ENCODE measurements at regions not wholly inside any gene's neighbourhood (a gene's known extent, or its start where the extent isn't known, plus 50 kb on each side); places are given as distances from the start of the nearest gene placed in this dataset.

DNA sequence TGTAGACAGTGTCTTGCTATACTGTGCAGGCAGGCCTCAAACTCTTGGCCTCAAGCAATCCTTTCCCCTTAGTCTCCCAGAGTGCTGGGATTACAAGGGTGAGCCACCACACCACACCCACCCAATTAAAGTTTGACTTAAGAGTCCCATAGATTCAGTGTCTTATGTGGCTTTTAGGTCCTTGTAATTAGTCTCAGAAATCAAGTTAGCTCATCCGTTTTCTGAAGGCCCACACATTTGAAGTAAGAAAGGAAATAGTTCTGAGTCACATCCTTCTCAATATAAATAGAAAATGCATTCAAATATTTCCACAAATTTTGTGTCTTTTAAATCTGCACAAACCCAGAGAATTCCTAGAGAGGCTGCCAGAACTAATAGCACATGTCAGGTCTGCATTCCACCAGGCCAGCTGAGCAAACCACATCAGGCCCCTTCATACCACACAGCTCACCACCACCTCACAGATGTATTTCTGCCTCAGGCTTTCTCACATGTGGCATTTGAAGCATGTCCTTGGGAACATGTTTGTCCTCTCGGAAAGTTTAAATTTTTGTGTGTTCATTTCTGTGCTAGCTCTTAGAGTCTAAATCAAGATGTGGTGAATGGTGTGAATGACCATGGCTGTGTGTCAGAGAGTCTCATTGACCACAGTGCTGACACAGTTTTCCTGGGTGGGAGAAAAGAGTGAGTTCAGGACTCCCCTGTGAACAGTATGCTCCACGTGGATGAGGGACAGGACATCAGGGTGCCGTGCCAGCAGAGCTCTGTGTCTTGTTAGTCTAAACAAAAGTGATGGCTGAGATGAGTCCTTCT, 148.4 kb upstream of the USP9Y start:
- H3K27me3 Mint-ChIP-seq, result no peaks in the 10 kb centered on the region
- no peak for ATAC-seq
- H3K36me3 Mint-ChIP-seq, result no peaks in the 10 kb centered on the region
- H3K27ac Mint-ChIP-seq, result no peak overlapping the region
- H3K9me3 Mint-ChIP-seq, result peaks cover 7% of the 10 kb centered on the region
- H3K4me3 Mint-ChIP-seq, result no peak overlapping the region
- H3K4me1 Mint-ChIP-seq, result no peaks in the 10 kb centered on the region

DNA sequence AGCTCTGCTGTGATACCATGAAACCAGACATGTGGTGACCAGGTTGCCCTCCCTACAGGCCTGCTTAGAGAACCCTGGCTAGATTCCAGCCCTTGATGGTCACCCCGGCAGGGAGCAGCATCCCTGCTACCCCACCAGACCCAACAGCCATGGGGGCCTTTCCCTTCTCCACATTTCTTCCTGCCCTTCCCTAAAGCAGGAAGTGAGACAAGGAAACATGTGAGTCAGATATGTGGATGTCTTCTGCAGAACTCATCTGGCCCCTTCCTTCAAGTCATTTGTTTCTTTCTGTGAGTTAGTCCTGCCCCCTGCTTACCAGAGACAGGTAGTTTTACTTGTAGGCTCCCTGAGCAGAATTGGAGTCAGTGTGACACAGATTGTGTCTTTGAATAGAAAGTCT, 147.1 kb upstream of the USP9Y start:
- ATAC-seq, result no peak
- H3K9me3 Mint-ChIP-seq, result peaks cover 9% of the 10 kb centered on the region
- H3K36me3 Mint-ChIP-seq, result no peaks in the 10 kb centered on the region
- H3K4me1 Mint-ChIP-seq, result no peaks in the 10 kb centered on the region
- no peak overlapping the region for H3K27ac Mint-ChIP-seq
- H3K4me3 Mint-ChIP-seq, result no peak overlapping the region
- peaks cover 8% of the 10 kb centered on the region for H3K27me3 Mint-ChIP-seq

DNA sequence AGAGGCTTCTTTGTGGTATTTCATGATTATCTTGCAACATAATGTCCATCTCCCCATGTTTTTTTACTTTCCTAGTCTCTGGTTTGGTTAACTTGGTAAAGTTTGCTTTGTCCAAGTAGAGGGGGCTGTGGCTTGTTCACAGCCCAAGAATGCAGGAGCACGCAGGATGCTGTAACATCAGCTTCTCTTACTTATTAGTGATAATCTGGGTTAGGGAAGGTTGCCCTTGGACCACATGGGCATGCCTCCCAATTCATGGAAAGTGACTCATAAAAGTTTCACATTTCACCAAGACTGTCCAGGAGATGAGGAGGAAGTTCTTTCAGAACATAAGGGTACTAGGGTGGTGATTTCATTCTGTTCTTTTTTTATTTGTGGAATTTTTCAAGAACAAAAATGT, 146.0 kb upstream of the USP9Y start:
- Mint-ChIP-seq H3K4me1 (no peaks in the 10 kb centered on the region), H3K36me3 (peaks cover 6% of the 10 kb centered on the region), H3K9me3 (peaks cover 10% of the 10 kb centered on the region), H3K4me3 (no peak overlapping the region), H3K27me3 (peaks cover 19% of the 10 kb centered on the region), H3K27ac (no peak overlapping the region)
- no peak for ATAC-seq

DNA sequence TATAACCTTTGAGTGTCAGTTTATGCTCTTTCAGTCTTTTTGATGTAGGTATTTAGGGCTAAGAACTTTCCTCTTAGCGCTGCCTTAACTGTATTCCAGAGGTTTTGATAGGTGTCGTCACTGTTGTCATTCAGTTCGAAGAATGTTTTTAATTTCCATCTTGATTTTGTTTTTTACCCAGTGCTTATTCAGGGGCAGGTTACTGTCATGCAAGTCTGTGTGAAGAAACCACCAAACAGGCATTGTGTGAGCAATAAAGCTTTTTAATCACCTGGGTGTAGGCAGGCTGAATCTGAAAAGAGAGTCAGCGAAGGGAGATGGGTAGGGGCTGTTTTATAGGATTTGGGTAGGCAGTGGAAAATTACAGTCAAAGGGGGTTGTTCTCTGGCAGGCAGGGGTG, 142.0 kb upstream of the USP9Y start:
- Mint-ChIP-seq H3K9me3 (peaks cover 30% of the 10 kb centered on the region), H3K27me3 (peaks cover 35% of the 10 kb centered on the region), H3K36me3 (peaks cover 12% of the 10 kb centered on the region), H3K4me1 (no peaks in the 10 kb centered on the region), H3K27ac (no peak overlapping the region), H3K4me3 (no peak overlapping the region)
- ATAC-seq, result no peak

DNA sequence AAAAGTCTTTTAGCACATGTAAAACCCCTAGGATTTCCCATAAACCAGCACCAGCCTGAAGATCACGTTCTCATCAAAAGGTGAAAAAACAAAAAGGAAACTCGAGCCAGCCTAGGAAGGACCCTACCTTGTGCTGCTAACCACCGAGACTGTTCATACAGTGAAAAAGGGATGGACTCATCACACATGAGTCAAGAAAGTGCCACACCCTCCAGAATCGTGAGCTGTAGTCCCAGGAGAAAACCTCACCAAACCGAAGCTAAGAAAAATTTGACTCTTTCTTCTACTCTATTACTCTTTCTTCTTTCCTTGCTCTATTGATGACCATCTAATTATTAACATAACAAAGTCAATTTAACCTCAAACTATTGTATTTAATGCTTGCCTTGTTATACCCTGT, 124.8 kb upstream of the USP9Y start:
- Mint-ChIP-seq H3K27ac (no peak overlapping the region), H3K36me3 (no peaks in the 10 kb centered on the region), H3K27me3 (no peaks in the 10 kb centered on the region), H3K9me3 (no peaks in the 10 kb centered on the region), H3K4me3 (no peak overlapping the region), H3K4me1 (no peaks in the 10 kb centered on the region)
- no peak for ATAC-seq

DNA sequence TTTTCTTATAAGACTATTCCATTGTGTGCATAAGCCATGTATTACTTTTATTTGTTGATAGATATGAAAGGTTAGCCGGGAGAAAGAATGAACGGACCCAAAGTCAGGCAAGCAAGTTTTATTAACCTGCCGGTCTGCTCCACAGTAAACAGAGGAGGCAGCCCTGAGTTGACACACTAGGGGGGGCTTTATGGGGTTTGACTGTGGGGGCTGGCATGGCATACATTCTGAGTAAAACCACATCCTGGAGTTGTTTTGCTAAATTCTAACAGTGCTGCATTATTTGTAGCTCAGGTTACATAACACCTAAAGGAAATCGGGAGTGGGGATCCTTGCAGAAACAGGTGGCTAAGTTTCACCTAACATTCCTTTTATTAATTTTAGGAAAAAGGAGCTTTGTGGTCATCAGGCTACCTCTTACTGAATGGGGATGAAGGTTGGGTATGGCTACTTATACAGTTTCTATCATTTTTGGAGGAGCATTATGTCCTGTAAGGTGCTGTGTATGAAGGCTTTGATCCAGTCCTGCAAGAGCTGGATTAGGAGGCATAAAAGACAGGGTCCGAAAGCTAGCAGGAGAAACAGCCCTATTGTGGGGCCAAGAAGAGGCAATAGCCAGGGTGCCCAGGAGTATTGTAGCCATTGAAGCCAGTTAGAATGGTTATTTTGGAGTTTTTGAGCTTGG, 107.4 kb upstream of the USP9Y start:
- H3K4me3 Mint-ChIP-seq, result no peak overlapping the region
- ATAC-seq, result no peak
- no peaks in the 10 kb centered on the region for H3K36me3 Mint-ChIP-seq
- no peaks in the 10 kb centered on the region for H3K4me1 Mint-ChIP-seq
- H3K27me3 Mint-ChIP-seq, result peaks cover 11% of the 10 kb centered on the region
- no peak overlapping the region for H3K27ac Mint-ChIP-seq
- H3K9me3 Mint-ChIP-seq, result no peaks in the 10 kb centered on the region

DNA sequence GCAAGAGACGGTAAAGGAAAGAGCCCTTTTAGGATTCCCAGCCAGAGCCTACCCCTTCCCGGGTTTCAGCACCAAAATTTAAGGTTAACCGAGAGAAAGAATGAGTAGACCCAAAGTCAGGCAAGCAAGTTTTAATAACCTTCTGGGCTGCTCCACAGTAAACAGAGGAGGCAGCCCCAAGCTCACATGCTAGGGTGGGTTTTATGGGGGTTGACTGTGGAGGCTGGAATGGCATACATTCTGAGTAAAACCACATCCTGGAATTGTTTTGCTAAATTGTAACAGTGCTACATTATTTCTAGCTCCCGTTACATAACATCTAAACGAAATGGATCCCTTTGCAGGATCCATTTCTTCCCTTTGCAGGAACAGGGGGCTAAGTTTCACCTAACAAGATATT, 102.2 kb upstream of the USP9Y start:
- no peak for ATAC-seq
- Mint-ChIP-seq H3K4me1 (no peaks in the 10 kb centered on the region), H3K27me3 (peaks cover 11% of the 10 kb centered on the region), H3K27ac (no peak overlapping the region), H3K9me3 (no peaks in the 10 kb centered on the region), H3K36me3 (no peaks in the 10 kb centered on the region), H3K4me3 (no peak overlapping the region)

DNA sequence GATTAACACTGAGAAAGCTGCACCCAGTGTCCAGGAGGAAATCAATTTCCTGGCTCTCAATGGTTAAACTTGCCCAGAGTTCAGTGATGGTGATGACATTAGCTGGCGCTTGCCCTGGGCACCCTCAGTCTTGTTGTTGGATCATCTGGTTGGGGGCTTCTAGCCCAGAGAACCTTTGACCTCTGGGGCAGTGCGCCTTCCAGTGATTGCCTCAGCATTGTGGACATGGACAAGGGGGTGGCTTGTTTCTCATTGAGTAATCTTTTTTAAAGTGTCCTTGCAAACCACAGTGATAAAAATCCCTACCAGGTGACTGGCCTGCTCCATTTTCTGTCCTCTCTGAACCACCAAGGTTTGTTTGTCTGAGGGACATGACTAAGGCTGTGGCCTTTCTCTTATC, 95.6 kb upstream of the USP9Y start:
- ATAC-seq, result no peak
- no peak overlapping the region for H3K4me3 Mint-ChIP-seq
- no peaks in the 10 kb centered on the region for H3K27me3 Mint-ChIP-seq
- H3K27ac Mint-ChIP-seq, result no peak overlapping the region
- H3K4me1 Mint-ChIP-seq, result no peaks in the 10 kb centered on the region
- H3K36me3 Mint-ChIP-seq, result no peaks in the 10 kb centered on the region
- no peaks in the 10 kb centered on the region for H3K9me3 Mint-ChIP-seq

DNA sequence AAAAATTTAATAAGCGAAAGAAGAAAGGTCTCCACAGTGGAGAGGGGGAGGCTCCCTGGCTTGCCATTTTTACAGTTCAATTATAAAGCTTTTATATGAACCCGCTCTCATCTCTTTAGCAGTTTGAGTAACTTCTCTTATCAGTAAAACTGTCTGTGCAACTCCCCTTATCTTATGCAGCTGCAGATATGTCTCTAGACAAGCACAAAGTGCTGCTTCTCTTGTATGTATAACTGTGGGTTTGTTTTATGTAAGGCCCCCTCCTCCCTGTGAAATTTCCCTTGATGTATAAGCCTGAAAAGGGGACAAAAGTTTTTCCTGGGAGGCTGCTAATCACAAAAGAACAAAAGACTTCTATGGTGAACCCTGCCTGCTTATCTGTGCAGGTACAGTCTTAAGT, 90.2 kb upstream of the USP9Y start:
- Mint-ChIP-seq H3K9me3 (peaks cover 10% of the 10 kb centered on the region), H3K4me3 (no peak overlapping the region), H3K27me3 (no peaks in the 10 kb centered on the region), H3K4me1 (no peaks in the 10 kb centered on the region), H3K36me3 (no peaks in the 10 kb centered on the region), H3K27ac (no peak overlapping the region)
- ATAC-seq, result no peak

DNA sequence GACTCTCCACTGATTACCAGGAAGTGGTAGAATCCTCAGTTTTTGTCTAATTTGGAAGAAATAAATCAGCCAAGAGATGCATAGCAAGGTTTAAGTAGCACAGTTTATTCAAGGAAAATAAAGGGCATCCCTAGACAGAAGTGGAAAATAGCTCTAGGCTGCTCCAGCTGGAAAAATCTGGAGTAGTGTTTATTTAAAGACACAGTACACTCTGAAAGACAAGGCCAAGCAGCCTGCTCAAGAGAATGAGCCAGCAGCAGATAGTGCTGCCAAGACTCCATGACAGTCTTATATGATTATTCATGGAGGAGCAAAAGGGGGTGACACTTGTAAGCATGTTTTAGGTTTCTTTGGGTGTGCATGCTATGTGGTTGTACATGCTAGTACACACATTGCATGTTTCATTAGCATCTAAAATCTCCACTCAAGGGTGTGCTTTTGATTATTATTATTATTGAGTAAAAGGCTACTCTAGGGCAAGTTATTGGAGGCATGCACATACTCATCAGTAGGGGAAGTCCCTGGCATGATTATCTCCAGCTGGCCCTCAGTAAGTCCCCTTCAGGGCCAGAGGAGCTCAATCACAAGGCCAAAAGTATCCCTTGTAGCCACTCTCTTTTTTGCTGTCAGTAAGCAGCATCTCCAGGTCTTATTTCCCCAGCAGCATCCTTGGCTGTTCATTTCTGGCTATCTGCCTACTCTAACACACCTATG, 85.1 kb upstream of the USP9Y start:
- Mint-ChIP-seq H3K4me1 (no peaks in the 10 kb centered on the region), H3K4me3 (no peak overlapping the region), H3K27ac (no peak overlapping the region), H3K27me3 (no peaks in the 10 kb centered on the region), H3K36me3 (no peaks in the 10 kb centered on the region), H3K9me3 (peaks cover 10% of the 10 kb centered on the region)
- no peak for ATAC-seq

DNA sequence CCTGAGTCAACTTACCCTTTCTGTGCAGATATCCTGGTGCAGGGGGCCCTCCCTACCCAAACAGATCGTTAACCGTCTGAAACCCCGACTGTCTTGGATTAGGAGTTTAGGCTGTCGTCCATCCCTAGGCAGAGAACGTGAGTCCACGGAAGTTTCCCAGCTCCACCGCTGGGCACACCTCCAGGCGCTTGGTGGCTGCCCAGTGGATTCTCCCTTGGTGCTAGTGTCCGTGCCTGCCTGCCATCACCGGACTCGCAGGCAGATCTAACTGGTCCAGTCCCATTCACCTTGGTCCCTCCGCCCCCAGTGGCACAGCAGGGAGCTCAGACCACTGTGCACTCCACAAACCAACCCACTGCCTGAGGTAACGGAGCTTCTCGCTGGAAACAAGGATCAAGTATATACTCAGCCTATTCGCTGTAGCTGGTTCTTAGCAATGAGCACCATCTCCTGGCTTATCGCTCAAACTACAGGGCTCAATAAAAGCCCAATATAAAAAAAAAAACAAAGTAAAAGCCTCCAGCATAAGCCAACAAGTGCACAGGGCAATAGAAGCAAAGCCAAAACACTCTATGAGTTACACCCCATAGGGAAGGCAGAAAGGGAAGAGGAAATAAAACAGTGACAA, 79.5 kb upstream of the USP9Y start:
- H3K36me3 Mint-ChIP-seq, result no peaks in the 10 kb centered on the region
- ATAC-seq, result no peak
- H3K4me1 Mint-ChIP-seq, result no peaks in the 10 kb centered on the region
- no peaks in the 10 kb centered on the region for H3K9me3 Mint-ChIP-seq
- no peak overlapping the region for H3K27ac Mint-ChIP-seq
- no peak overlapping the region for H3K4me3 Mint-ChIP-seq
- H3K27me3 Mint-ChIP-seq, result no peaks in the 10 kb centered on the region

DNA sequence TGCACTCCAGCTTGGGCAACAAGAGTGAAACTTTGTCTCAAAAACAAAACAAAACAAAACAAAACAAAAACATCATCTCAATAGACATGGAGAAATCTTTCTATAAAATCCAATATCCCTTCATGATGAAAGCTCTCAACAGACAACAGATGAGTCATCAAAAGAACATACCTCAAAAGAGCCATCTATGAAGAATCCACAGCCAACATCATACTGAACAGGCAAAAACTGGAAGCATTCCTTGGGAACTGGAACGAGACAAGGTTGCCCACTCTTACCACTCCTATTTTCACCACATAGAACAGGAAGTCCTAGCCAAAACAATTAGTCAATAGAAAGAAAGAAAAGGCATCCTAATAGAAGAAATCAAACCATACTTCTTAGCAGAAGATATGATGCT, 77.8 kb upstream of the USP9Y start:
- H3K4me3 Mint-ChIP-seq, result no peak overlapping the region
- no peaks in the 10 kb centered on the region for H3K9me3 Mint-ChIP-seq
- H3K4me1 Mint-ChIP-seq, result peaks cover 9% of the 10 kb centered on the region
- ATAC-seq, result no peak
- no peak overlapping the region for H3K27ac Mint-ChIP-seq
- no peaks in the 10 kb centered on the region for H3K27me3 Mint-ChIP-seq
- no peaks in the 10 kb centered on the region for H3K36me3 Mint-ChIP-seq

DNA sequence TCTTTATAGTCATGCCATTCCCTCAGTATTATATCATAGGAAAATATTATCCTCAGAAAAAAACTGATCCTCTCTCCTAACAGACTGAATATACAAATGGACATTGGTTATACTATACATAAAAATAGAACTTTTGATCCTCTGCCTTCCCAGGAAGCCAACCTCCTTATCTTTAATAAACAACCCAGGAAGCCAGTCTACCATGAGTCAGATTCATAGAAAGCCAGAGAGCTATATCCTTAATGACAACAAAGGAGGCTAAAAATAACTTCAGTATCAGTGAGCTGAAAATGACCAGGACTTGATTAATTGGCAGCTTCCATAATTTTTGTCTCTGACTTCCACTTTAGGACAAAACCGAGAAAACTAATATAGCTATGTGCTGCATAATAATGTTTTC, 58.0 kb upstream of the USP9Y start:
- no peak for ATAC-seq
- no peak overlapping the region for H3K27ac Mint-ChIP-seq
- no peaks in the 10 kb centered on the region for H3K4me1 Mint-ChIP-seq
- no peaks in the 10 kb centered on the region for H3K36me3 Mint-ChIP-seq
- H3K9me3 Mint-ChIP-seq, result no peaks in the 10 kb centered on the region
- H3K4me3 Mint-ChIP-seq, result no peak overlapping the region
- H3K27me3 Mint-ChIP-seq, result no peaks in the 10 kb centered on the region

DNA sequence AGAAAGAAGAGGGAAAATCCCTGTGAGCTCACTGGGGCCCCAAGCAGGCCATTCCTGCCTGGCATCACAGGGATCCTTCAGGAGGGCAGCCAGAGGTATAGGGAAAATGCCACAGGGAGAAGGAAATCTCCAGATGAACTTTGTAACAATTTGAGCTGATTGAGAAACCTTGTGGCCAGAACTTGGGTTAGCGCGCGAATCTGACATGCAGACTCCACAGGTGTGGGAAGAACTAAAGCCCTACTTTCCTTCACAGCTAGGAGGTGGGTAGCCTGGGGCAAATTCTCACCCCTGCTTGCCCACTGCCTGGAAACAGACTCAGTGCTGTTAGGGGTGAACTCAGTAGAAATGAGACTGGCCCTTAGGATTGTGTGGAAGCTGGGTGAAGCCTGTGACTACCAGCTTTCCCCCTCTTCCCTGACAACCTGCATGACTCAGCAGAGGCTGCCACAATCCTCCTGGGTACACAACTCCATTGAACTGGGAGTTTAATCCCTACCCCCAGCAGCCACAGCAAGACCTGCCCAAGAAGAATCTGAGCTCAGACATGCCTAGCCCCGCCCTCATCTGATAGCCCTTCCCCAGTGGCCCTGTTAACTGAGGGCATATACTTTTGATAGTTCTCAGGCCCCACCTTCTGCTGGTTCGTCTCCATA, 57.2 kb upstream of the USP9Y start:
- Mint-ChIP-seq H3K9me3 (peaks cover under 1% of the 10 kb centered on the region), H3K4me1 (no peaks in the 10 kb centered on the region), H3K27me3 (no peaks in the 10 kb centered on the region), H3K27ac (no peak overlapping the region), H3K4me3 (no peak overlapping the region), H3K36me3 (no peaks in the 10 kb centered on the region)
- no peak for ATAC-seq

DNA sequence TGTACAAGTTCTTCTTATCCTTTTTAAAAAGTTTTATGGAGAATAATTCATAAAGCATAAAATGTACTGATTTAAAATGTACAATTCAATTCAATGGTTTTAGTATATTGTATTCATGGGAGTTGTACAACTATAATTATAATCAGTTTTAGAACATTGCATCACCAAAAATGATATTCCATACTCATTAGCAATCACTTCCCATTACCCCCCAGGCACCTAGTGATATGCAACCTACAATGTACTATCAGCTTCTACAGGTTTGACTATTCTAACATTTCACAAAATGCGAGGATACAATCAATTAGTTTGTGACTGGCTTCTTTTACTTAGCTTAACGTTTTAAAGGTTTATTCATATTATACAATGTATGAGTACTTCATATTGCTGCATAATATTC, 49.9 kb upstream of the USP9Y start:
- H3K4me3 Mint-ChIP-seq, result no peak overlapping the region
- no peaks in the 10 kb centered on the region for H3K36me3 Mint-ChIP-seq
- H3K27me3 Mint-ChIP-seq, result no peaks in the 10 kb centered on the region
- H3K9me3 Mint-ChIP-seq, result peaks cover 2% of the 10 kb centered on the region
- no peaks in the 10 kb centered on the region for H3K4me1 Mint-ChIP-seq
- ATAC-seq, result no peak
- no peak overlapping the region for H3K27ac Mint-ChIP-seq
